ENCODE measurements at regions not wholly inside any gene's neighbourhood (a gene's known extent, or its start where the extent isn't known, plus 50 kb on each side); places are given as distances from the start of the nearest gene placed in this dataset.

DNA sequence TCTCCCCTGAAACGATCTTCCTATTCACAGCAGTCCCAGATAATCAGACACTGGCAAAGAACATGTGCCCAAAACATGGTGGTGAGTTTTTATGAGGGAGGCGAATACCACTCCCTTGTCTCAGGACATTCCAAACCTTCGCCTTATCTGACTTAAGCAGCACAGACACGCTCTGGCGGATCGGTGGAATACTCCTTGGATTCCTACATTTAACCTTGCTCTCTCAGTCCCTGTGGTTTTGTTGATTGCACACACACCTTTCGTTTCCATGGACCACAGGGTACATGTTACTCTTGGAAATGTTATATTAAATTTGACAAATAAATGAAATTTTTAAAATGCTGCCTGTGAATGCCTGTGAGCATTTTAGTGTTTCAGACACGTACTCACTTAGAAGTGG, 87.8 kb upstream of the CPEB4 start:
- TF ChIP-seq, protein P1, sequence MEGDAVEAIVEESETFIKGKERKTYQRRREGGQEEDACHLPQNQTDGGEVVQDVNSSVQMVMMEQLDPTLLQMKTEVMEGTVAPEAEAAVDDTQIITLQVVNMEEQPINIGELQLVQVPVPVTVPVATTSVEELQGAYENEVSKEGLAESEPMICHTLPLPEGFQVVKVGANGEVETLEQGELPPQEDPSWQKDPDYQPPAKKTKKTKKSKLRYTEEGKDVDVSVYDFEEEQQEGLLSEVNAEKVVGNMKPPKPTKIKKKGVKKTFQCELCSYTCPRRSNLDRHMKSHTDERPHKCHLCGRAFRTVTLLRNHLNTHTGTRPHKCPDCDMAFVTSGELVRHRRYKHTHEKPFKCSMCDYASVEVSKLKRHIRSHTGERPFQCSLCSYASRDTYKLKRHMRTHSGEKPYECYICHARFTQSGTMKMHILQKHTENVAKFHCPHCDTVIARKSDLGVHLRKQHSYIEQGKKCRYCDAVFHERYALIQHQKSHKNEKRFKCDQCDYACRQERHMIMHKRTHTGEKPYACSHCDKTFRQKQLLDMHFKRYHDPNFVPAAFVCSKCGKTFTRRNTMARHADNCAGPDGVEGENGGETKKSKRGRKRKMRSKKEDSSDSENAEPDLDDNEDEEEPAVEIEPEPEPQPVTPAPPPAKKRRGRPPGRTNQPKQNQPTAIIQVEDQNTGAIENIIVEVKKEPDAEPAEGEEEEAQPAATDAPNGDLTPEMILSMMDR (IDR thresholded peaks at IDR 0.05): no peak
- no peak for TF ChIP-seq ZFX (IDR thresholded peaks at IDR 0.05; ENCODE audit: borderline replicate concordance)
